CD4-positive, alpha-beta memory T cell (primary cell): ENCODE measurements at regions not wholly inside any gene's neighbourhood (a gene's known extent, or its start where the extent isn't known, plus 50 kb on each side); places are given as distances from the start of the nearest gene placed in this dataset.

Experiments
- CTCF ChIA-PET: fragments of 350-600 bp; sonication (Branson Sonifier 250); formaldehyde crosslinking; loops from one replicate; lab custom pipeline; 2021; ENCODE audit warnings: inconsistent platforms; ENCODE audit not compliant: partially characterized antibody; lab: Charles Lee
- POLR2A ChIA-PET: fragments of 350-600 bp; sonication (Branson Sonifier 250); formaldehyde crosslinking; loops from one replicate; lab custom pipeline; 2021; ENCODE audit not compliant: partially characterized antibody; lab: Charles Lee
- DNase-seq, 5 donors: peaks; one replicate each; pipeline versions ENCODE4 v3.0.0 to v3.0.0-alpha.2; 2020 to 2022; ENCODE audit warnings: mixed read lengths in 1 of 5
- H3K27ac ChIP-seq: one replicate; pipeline ENCODE4 v1.7.0; 2013; ENCODE audit warnings: low read depth, low read length
- H3K27me3 ChIP-seq: 2 replicates; pipeline ENCODE4 v1.7.0; 2013; ENCODE audit warnings: mild to moderate bottlenecking, low read length, moderate library complexity; ENCODE audit not compliant: insufficient read depth
- H3K36me3 ChIP-seq: 2 replicates; pipeline ENCODE4 v1.7.0; 2013; ENCODE audit warnings: mild to moderate bottlenecking, low read length, moderate library complexity; ENCODE audit not compliant: insufficient read depth
- H3K4me1 ChIP-seq: 2 replicates; pipeline ENCODE4 v1.7.0; 2013; ENCODE audit warnings: mild to moderate bottlenecking, low read length, moderate library complexity; ENCODE audit not compliant: insufficient read depth
- H3K4me3 ChIP-seq, 2 donors: one replicate each; pipeline ENCODE4 v1.7.0; 2013; ENCODE audit warnings: low read length in 2 of 2, mild to moderate bottlenecking in 1 of 2
- H3K9me3 ChIP-seq, 2 donors: one replicate each; pipeline ENCODE4 v1.7.0; 2013; ENCODE audit warnings: low read length in 2 of 2, control low read depth in 1 of 2; ENCODE audit not compliant: control insufficient read depth in 1 of 2
- H3K27ac Mint-ChIP-seq, 7 donors: one replicate each; pipeline ENCODE4 v1.8.0; 2020 to 2021; ENCODE audit warnings: mixed read lengths in 7 of 7, mild to moderate bottlenecking in 6 of 7, inconsistent platforms in 3 of 7, moderate library complexity in 3 of 7
- H3K27me3 Mint-ChIP-seq, 2 donors: one replicate each; pipeline ENCODE4 v1.8.0; 2020 to 2021; ENCODE audit warnings: mixed read lengths in 2 of 2
- H3K36me3 Mint-ChIP-seq, 2 donors: one replicate each; pipeline ENCODE4 v1.8.0; 2020 to 2021; ENCODE audit warnings: mixed read lengths in 2 of 2, inconsistent platforms in 1 of 2, mild to moderate bottlenecking in 1 of 2
- H3K4me1 Mint-ChIP-seq, 4 donors: one replicate each; pipeline ENCODE4 v1.8.0; 2020 to 2021; ENCODE audit warnings: mixed read lengths in 4 of 4, mild to moderate bottlenecking in 1 of 4
- H3K4me3 Mint-ChIP-seq, 8 donors: one replicate each; pipeline ENCODE4 v1.8.0; 2020 to 2021; ENCODE audit warnings: mixed read lengths in 8 of 8, mild to moderate bottlenecking in 7 of 8, moderate library complexity in 6 of 8, inconsistent platforms in 3 of 8
- H3K9me3 Mint-ChIP-seq, 8 donors: one replicate each; pipeline ENCODE4 v1.8.0; 2020 to 2021; ENCODE audit warnings: mixed read lengths in 8 of 8, mild to moderate bottlenecking in 5 of 8, inconsistent platforms in 3 of 8, moderate library complexity in 1 of 8
- intact Hi-C: fragments of 100-400 bp; cut with micrococcal nuclease; formaldehyde crosslinking; loops from one replicate; pipeline ENCODE4 v1.15.1; 2023

- peaks cover 8% of the 10 kb centered on the region for H3K4me1 ChIP-seq
- no peaks in the 10 kb centered on the region for H3K36me3 Mint-ChIP-seq
- H3K4me3 ChIP-seq = no peak overlapping the region
- no peaks in the 10 kb centered on the region for H3K27me3 ChIP-seq
- peaks cover 0 to 2% of the 10 kb centered on the region in 2 donors for H3K27me3 Mint-ChIP-seq
- H3K36me3 ChIP-seq = no peaks in the 10 kb centered on the region
- intact Hi-C loops = no loop called here
- DNase-seq = no peak
- H3K4me1 Mint-ChIP-seq = peaks cover under 1 to 16% (median 8%) of the 10 kb centered on the region in 4 donors
- ChIA-PET CTCF (no interaction called here), POLR2A (no interaction called here)
- H3K9me3 ChIP-seq = no peaks in the 10 kb centered on the region
- no peak overlapping the region for H3K27ac Mint-ChIP-seq
- no peak overlapping the region for H3K4me3 Mint-ChIP-seq
- H3K9me3 Mint-ChIP-seq = peaks cover 0 to 7% (median 0%) of the 10 kb centered on the region in 8 donors
- no peak overlapping the region for H3K27ac ChIP-seq
These were observed 119.1 kb downstream of the NDUFA10 start for GRCh38 chr2:239905884-239906654.

- Mint-ChIP-seq H3K27me3 (peaks cover 0 to 2% of the 10 kb centered on the region in 2 donors), H3K9me3 (peaks cover 0 to 7% (median 0%) of the 10 kb centered on the region in 8 donors), H3K4me1 (peaks cover 0 to 8% (median 3%) of the 10 kb centered on the region in 4 donors), H3K27ac (no peak overlapping the region), H3K4me3 (no peak overlapping the region), H3K36me3 (no peaks in the 10 kb centered on the region)
- ChIA-PET CTCF (no interaction called here), POLR2A (no interaction called here)
- Histone ChIP-seq H3K36me3 (no peaks in the 10 kb centered on the region), H3K27me3 (no peaks in the 10 kb centered on the region), H3K4me1 (peaks cover under 1% of the 10 kb centered on the region), H3K9me3 (no peaks in the 10 kb centered on the region), H3K4me3 (no peak overlapping the region), H3K27ac (no peak overlapping the region)
- intact Hi-C loops = no loop called here
- DNase-seq = no peak
These were observed 119.8 kb downstream of the NDUFA10 start for GRCh38 chr2:239905306-239905705.

- POLR2A ChIA-PET = no interaction called here
- Mint-ChIP-seq H3K4me1 (peaks cover 0 to under 1% (median 0%) of the 10 kb centered on the region in 4 donors), H3K27me3 (peaks cover 0 to 4% of the 10 kb centered on the region in 2 donors), H3K36me3 (no peaks in the 10 kb centered on the region), H3K4me3 (no peak overlapping the region), H3K27ac (no peak overlapping the region), H3K9me3 (peaks cover 0 to 7% (median 0%) of the 10 kb centered on the region in 8 donors)
- no peaks in the 10 kb centered on the region for H3K27me3 ChIP-seq
- H3K36me3 ChIP-seq = no peaks in the 10 kb centered on the region
- H3K9me3 ChIP-seq = no peaks in the 10 kb centered on the region
- CTCF ChIA-PET = no interaction called here
- intact Hi-C loops = no loop called here
- DNase-seq = no peak
- no peaks in the 10 kb centered on the region for H3K4me1 ChIP-seq
- no peak overlapping the region for H3K4me3 ChIP-seq
- no peak overlapping the region for H3K27ac ChIP-seq
These were observed 120.6 kb downstream of the NDUFA10 start for GRCh38 chr2:239904496-239904895.

GRCh38 chr2:239903803-239904202, 121.3 kb downstream of the NDUFA10 start:
- Mint-ChIP-seq H3K27ac (peak overlapping the region in 1 of 7 donors; percentile 61), H3K9me3 (peaks cover 0 to 7% (median 0%) of the 10 kb centered on the region in 8 donors), H3K4me3 (no peak overlapping the region), H3K36me3 (no peaks in the 10 kb centered on the region), H3K27me3 (peaks cover 0 to 4% of the 10 kb centered on the region in 2 donors), H3K4me1 (no peaks in the 10 kb centered on the region)
- no peaks in the 10 kb centered on the region for H3K36me3 ChIP-seq
- DNase-seq = no peak
- ChIA-PET CTCF (no interaction called here), POLR2A (no interaction called here)
- no peaks in the 10 kb centered on the region for H3K9me3 ChIP-seq
- no peak overlapping the region for H3K4me3 ChIP-seq
- no peaks in the 10 kb centered on the region for H3K27me3 ChIP-seq
- no peaks in the 10 kb centered on the region for H3K4me1 ChIP-seq
- H3K27ac ChIP-seq = no peak overlapping the region
- intact Hi-C loops = no loop called here

- H3K27me3 Mint-ChIP-seq = peaks cover 0 to 4% of the 10 kb centered on the region in 2 donors
- no peaks in the 10 kb centered on the region for H3K27me3 ChIP-seq
- no peaks in the 10 kb centered on the region for H3K4me1 Mint-ChIP-seq
- no peak overlapping the region for H3K27ac Mint-ChIP-seq
- intact Hi-C loops = no loop called here
- DNase-seq = no peak
- H3K27ac ChIP-seq = no peak overlapping the region
- peaks cover 0 to 7% (median 0%) of the 10 kb centered on the region in 8 donors for H3K9me3 Mint-ChIP-seq
- H3K4me1 ChIP-seq = no peaks in the 10 kb centered on the region
- H3K4me3 Mint-ChIP-seq = no peak overlapping the region
- no peaks in the 10 kb centered on the region for H3K36me3 ChIP-seq
- ChIA-PET POLR2A (no interaction called here), CTCF (no interaction called here)
- no peak overlapping the region for H3K4me3 ChIP-seq
- no peaks in the 10 kb centered on the region for H3K9me3 ChIP-seq
- no peaks in the 10 kb centered on the region for H3K36me3 Mint-ChIP-seq
These were observed 121.9 kb downstream of the NDUFA10 start for GRCh38 chr2:239903210-239903609.

GRCh38 chr2:239902749-239903201, 122.4 kb downstream of the NDUFA10 start:
- ChIA-PET CTCF (no interaction called here), POLR2A (no interaction called here)
- H3K36me3 ChIP-seq = no peaks in the 10 kb centered on the region
- H3K9me3 ChIP-seq = no peaks in the 10 kb centered on the region
- Mint-ChIP-seq H3K9me3 (peaks cover 0 to 7% (median 0%) of the 10 kb centered on the region in 8 donors), H3K27ac (no peak overlapping the region), H3K36me3 (no peaks in the 10 kb centered on the region), H3K27me3 (peaks cover 0 to 4% of the 10 kb centered on the region in 2 donors), H3K4me1 (no peaks in the 10 kb centered on the region), H3K4me3 (no peak overlapping the region)
- intact Hi-C loops = no loop called here
- no peaks in the 10 kb centered on the region for H3K4me1 ChIP-seq
- H3K27me3 ChIP-seq = no peaks in the 10 kb centered on the region
- no peak overlapping the region for H3K27ac ChIP-seq
- no peak overlapping the region for H3K4me3 ChIP-seq
- DNase-seq = no peak

- H3K4me1 ChIP-seq = no peaks in the 10 kb centered on the region
- DNase-seq = no peak
- ChIA-PET POLR2A (no interaction called here), CTCF (no interaction called here)
- H3K9me3 Mint-ChIP-seq = no peaks in the 10 kb centered on the region
- no peak overlapping the region for H3K27ac ChIP-seq
- no peaks in the 10 kb centered on the region for H3K4me1 Mint-ChIP-seq
- H3K27me3 ChIP-seq = no peaks in the 10 kb centered on the region
- no peak overlapping the region for H3K27ac Mint-ChIP-seq
- no peaks in the 10 kb centered on the region for H3K9me3 ChIP-seq
- H3K4me3 Mint-ChIP-seq = no peak overlapping the region
- peaks cover 11 to 16% of the 10 kb centered on the region in 2 donors for H3K27me3 Mint-ChIP-seq
- intact Hi-C loops = no loop called here
- peaks cover 0 to 4% of the 10 kb centered on the region in 2 donors for H3K36me3 Mint-ChIP-seq
- H3K4me3 ChIP-seq = no peak overlapping the region
- H3K36me3 ChIP-seq = no peaks in the 10 kb centered on the region
These were observed 126.7 kb downstream of the NDUFA10 start for GRCh38 chr2:239898292-239898925.
